Spleen (tissue), 7 donors: ENCODE measurements at regions not wholly inside any gene's neighbourhood (a gene's known extent, or its start where the extent isn't known, plus 50 kb on each side); places are given as distances from the start of the nearest gene placed in this dataset.

Experiments used
- POLR2A ChIP-seq, 3 donors: fragments of 450-650 bp; IDR thresholded peaks; one replicate each; pipeline ENCODE4 v1.5.1; 2017; ENCODE audit warnings: antibody characterized with exemption in 3 of 3, mild to moderate bottlenecking in 1 of 3
- TF ChIP-seq, protein P1 (sequence below), 11 experiments: fragments of 200-600 bp in 7 of 11; fragments of 450-650 bp in 4 of 11; sonication (generic) in 4 of 11; IDR thresholded peaks in 8 of 11; conservative IDR thresholded peaks in 3 of 11; 1 replicate in 7 of 11; 2 replicates in 4 of 11; pipeline versions ENCODE4 v1.4.0 to v1.8.0; 2016 to 2021; ENCODE audit warnings: antibody characterized with exemption in 11 of 11, inconsistent platforms in 4 of 11, mild to moderate bottlenecking in 1 of 11
- donor health status: DM: no; HTN: no; CAD: no; lungs with moderate emphysema.
- donor health status: DM: no; HTN: no; CAD: no.
- donor health status: DM: no; HTN: no; CAD: no.

DNA sequence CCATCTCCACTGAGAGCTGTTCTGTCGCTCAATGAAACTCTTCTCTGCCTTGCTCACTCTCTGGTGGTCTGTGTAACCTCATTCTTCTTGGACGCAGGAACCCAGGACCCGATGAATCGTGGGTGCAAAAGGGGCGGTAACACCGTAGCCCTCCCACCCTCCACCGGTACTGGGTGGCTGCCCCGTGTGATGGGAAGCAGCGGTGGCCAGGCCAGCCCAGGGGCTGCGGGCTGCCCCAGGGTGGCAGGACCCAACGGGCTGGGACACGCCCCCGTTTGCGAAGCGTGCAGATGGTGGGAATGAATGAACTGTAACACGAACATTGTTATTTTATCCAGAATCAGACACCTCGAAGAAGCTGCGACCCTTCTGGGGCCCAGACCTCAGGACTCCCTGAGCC lies 92.3 kb upstream of the BACE2 start:
- TF ChIP-seq POLR2A (IDR thresholded peaks at IDR 0.05) = no peak
- TF ChIP-seq, protein P1, sequence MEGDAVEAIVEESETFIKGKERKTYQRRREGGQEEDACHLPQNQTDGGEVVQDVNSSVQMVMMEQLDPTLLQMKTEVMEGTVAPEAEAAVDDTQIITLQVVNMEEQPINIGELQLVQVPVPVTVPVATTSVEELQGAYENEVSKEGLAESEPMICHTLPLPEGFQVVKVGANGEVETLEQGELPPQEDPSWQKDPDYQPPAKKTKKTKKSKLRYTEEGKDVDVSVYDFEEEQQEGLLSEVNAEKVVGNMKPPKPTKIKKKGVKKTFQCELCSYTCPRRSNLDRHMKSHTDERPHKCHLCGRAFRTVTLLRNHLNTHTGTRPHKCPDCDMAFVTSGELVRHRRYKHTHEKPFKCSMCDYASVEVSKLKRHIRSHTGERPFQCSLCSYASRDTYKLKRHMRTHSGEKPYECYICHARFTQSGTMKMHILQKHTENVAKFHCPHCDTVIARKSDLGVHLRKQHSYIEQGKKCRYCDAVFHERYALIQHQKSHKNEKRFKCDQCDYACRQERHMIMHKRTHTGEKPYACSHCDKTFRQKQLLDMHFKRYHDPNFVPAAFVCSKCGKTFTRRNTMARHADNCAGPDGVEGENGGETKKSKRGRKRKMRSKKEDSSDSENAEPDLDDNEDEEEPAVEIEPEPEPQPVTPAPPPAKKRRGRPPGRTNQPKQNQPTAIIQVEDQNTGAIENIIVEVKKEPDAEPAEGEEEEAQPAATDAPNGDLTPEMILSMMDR (IDR thresholded peaks at IDR 0.05 in 8 of 11, conservative IDR thresholded peaks at IDR 0.05 in 3 of 11) = no peak
